Peyer's patch (tissue), 4 donors: ENCODE measurements at regions not wholly inside any gene's neighbourhood (a gene's known extent, or its start where the extent isn't known, plus 50 kb on each side); places are given as distances from the start of the nearest gene placed in this dataset.

Source experiments
- DNase-seq, 3 donors: peaks; one replicate each; pipeline ENCODE4 v3.0.0-alpha.2; 2017 to 2019
- H3K27ac ChIP-seq, 4 donors: fragments of 200-600 bp; sonication (generic); one replicate each; pipeline ENCODE4 v1.5.1; 2016 to 2019
- H3K27me3 ChIP-seq, 2 donors: fragments of 200-600 bp; sonication (generic); one replicate each; pipeline ENCODE4 v1.5.1; 2019
- H3K36me3 ChIP-seq, 3 donors: fragments of 200-600 bp; sonication (generic); one replicate each; pipeline ENCODE4 v1.5.1; 2016 to 2019
- H3K4me1 ChIP-seq, 4 donors: fragments of 200-600 bp; sonication (generic); one replicate each; pipeline ENCODE4 v1.5.1; 2016 to 2019
- H3K4me3 ChIP-seq, 4 donors: fragments of 200-600 bp; sonication (generic); 1 replicate in 3 of 4; 2 replicates in 1 of 4; pipeline ENCODE4 v1.5.1; 2016 to 2019; ENCODE audit warnings: mild to moderate bottlenecking in 1 of 4
- H3K9me3 ChIP-seq, 4 donors: fragments of 200-600 bp; sonication (generic); one replicate each; pipeline ENCODE4 v1.5.1; 2016 to 2019; ENCODE audit warnings: mild to moderate bottlenecking in 1 of 4
- CTCF ChIP-seq, 6 experiments: fragments of 450-650 bp in 4 of 6; fragments of 200-600 bp in 2 of 6; sonication (generic) in 1 of 6; IDR thresholded peaks; one replicate each; pipeline ENCODE4 v1.5.1; 2017 to 2019; ENCODE audit warnings: antibody characterized with exemption in 6 of 6, mild to moderate bottlenecking in 3 of 6, moderate library complexity in 1 of 6
- POLR2A ChIP-seq, 2 donors: fragments of 450-650 bp; IDR thresholded peaks; one replicate each; pipeline ENCODE4 v1.5.1; 2017; ENCODE audit warnings: antibody characterized with exemption in 2 of 2, mild to moderate bottlenecking in 2 of 2, moderate library complexity in 2 of 2

- no peak for DNase-seq
- no peaks in the 10 kb centered on the region for H3K4me1 ChIP-seq
- TF ChIP-seq POLR2A (IDR thresholded peaks at IDR 0.05): no peak
- H3K36me3 ChIP-seq: no peaks in the 10 kb centered on the region
- H3K27ac ChIP-seq: no peak overlapping the region
- H3K4me3 ChIP-seq: no peak overlapping the region
- H3K27me3 ChIP-seq: no peaks in the 10 kb centered on the region
- peaks cover 0 to 4% (median 0%) of the 10 kb centered on the region in 4 donors for H3K9me3 ChIP-seq
Observed at GRCh38 chr6:100944644-100945043, 63.5 kb upstream of the ASCC3 start.

GRCh38 chr6:100946021-100946540 lies 65.0 kb upstream of the ASCC3 start:
- H3K4me3 ChIP-seq: no peak overlapping the region
- H3K9me3 ChIP-seq: peaks cover 0 to 4% (median 0%) of the 10 kb centered on the region in 4 donors
- DNase-seq: no peak
- no peak overlapping the region for H3K27ac ChIP-seq
- H3K27me3 ChIP-seq: no peaks in the 10 kb centered on the region
- H3K36me3 ChIP-seq: no peaks in the 10 kb centered on the region
- H3K4me1 ChIP-seq: no peaks in the 10 kb centered on the region
- TF ChIP-seq CTCF (IDR thresholded peaks at IDR 0.05) (no peak), POLR2A (IDR thresholded peaks at IDR 0.05) (no peak)

- H3K27ac ChIP-seq: no peak overlapping the region
- peaks cover 0 to 4% (median 0%) of the 10 kb centered on the region in 4 donors for H3K9me3 ChIP-seq
- H3K36me3 ChIP-seq: no peaks in the 10 kb centered on the region
- no peak overlapping the region for H3K4me3 ChIP-seq
- TF ChIP-seq CTCF (IDR thresholded peaks at IDR 0.05) (no peak), POLR2A (IDR thresholded peaks at IDR 0.05) (no peak)
- no peaks in the 10 kb centered on the region for H3K27me3 ChIP-seq
- DNase-seq: no peak
- H3K4me1 ChIP-seq: no peaks in the 10 kb centered on the region
Observed at GRCh38 chr6:100946711-100947110, 65.6 kb upstream of the ASCC3 start.

- Histone ChIP-seq H3K27me3 (no peaks in the 10 kb centered on the region), H3K27ac (no peak overlapping the region), H3K4me3 (no peak overlapping the region), H3K9me3 (peaks cover 0 to 4% (median 0%) of the 10 kb centered on the region in 4 donors), H3K4me1 (no peaks in the 10 kb centered on the region), H3K36me3 (no peaks in the 10 kb centered on the region)
- TF ChIP-seq CTCF (IDR thresholded peaks at IDR 0.05): no peak
- TF ChIP-seq POLR2A (IDR thresholded peaks at IDR 0.05): no peak
- DNase-seq: peak in 1 of 3 donors; percentile 61
Observed at GRCh38 chr6:100948381-100949133, 67.4 kb upstream of the ASCC3 start.

DNA sequence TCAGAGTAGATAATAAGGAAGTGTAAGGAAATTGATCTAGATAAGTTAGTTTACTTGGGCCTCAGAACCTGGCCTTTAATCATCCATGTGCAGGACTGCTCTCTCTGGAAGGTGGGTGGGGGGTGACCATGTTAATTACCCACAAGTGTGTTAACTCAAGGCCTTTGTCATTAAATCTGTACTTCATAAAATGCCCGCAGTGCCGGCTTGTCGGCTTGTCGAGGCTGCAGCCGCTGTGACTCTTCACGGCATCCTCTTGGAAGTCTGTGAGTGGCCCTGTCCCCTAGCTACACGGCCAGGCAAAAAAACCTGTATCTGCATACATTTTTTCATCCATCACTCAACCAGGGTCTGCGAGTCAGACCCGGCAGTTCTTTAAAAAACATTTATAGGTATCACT lies 70.9 kb upstream of the ASCC3 start:
- no peak for DNase-seq
- no peak overlapping the region for H3K4me3 ChIP-seq
- H3K27me3 ChIP-seq: no peaks in the 10 kb centered on the region
- no peaks in the 10 kb centered on the region for H3K9me3 ChIP-seq
- no peaks in the 10 kb centered on the region for H3K4me1 ChIP-seq
- no peaks in the 10 kb centered on the region for H3K36me3 ChIP-seq
- TF ChIP-seq CTCF (IDR thresholded peaks at IDR 0.05): no peak
- TF ChIP-seq POLR2A (IDR thresholded peaks at IDR 0.05): no peak
- H3K27ac ChIP-seq: no peak overlapping the region

GRCh38 chr6:100959280-100959679 lies 78.2 kb upstream of the ASCC3 start:
- no peaks in the 10 kb centered on the region for H3K36me3 ChIP-seq
- no peak for DNase-seq
- H3K27ac ChIP-seq: no peak overlapping the region
- H3K4me3 ChIP-seq: no peak overlapping the region
- no peaks in the 10 kb centered on the region for H3K27me3 ChIP-seq
- no peaks in the 10 kb centered on the region for H3K9me3 ChIP-seq
- TF ChIP-seq CTCF (IDR thresholded peaks at IDR 0.05) (no peak), POLR2A (IDR thresholded peaks at IDR 0.05) (no peak)
- H3K4me1 ChIP-seq: no peaks in the 10 kb centered on the region
